ENCODE measurements at regions not wholly inside any gene's neighbourhood (a gene's known extent, or its start where the extent isn't known, plus 50 kb on each side); places are given as distances from the start of the nearest gene placed in this dataset.

DNA sequence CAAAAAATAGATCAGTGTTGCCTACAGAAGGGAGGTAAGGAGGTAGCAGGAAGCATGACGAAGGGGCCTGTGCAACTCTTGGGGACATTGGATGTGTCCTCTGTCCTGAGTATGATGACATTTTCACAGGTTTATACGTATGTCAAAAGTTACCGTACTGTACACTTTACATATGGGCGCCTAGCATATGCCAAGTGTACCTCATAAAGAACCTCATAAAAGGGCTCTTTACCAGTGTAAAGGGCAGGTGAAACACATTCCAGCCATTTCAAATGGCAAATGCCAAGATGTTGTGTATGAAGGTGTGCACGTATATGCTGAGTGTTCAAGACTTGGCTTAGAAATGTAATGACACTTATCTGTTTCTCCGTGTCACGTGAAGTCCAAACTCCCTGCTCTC, 573.4 kb downstream of the EFNB2 start:
- TF ChIP-seq EZH2 (IDR thresholded peaks at IDR 0.05; ENCODE audit: low read depth, unreplicated experiment) = no peak
- TF ChIP-seq, protein P1, sequence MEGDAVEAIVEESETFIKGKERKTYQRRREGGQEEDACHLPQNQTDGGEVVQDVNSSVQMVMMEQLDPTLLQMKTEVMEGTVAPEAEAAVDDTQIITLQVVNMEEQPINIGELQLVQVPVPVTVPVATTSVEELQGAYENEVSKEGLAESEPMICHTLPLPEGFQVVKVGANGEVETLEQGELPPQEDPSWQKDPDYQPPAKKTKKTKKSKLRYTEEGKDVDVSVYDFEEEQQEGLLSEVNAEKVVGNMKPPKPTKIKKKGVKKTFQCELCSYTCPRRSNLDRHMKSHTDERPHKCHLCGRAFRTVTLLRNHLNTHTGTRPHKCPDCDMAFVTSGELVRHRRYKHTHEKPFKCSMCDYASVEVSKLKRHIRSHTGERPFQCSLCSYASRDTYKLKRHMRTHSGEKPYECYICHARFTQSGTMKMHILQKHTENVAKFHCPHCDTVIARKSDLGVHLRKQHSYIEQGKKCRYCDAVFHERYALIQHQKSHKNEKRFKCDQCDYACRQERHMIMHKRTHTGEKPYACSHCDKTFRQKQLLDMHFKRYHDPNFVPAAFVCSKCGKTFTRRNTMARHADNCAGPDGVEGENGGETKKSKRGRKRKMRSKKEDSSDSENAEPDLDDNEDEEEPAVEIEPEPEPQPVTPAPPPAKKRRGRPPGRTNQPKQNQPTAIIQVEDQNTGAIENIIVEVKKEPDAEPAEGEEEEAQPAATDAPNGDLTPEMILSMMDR (conservative IDR thresholded peaks at IDR 0.05; ENCODE audit: low read depth in 2 of 2) = no peak
- TF ChIP-seq POLR2AphosphoS5 (IDR thresholded peaks at IDR 0.05; ENCODE audit: low read depth) = no peak
- TF ChIP-seq, protein P2, sequence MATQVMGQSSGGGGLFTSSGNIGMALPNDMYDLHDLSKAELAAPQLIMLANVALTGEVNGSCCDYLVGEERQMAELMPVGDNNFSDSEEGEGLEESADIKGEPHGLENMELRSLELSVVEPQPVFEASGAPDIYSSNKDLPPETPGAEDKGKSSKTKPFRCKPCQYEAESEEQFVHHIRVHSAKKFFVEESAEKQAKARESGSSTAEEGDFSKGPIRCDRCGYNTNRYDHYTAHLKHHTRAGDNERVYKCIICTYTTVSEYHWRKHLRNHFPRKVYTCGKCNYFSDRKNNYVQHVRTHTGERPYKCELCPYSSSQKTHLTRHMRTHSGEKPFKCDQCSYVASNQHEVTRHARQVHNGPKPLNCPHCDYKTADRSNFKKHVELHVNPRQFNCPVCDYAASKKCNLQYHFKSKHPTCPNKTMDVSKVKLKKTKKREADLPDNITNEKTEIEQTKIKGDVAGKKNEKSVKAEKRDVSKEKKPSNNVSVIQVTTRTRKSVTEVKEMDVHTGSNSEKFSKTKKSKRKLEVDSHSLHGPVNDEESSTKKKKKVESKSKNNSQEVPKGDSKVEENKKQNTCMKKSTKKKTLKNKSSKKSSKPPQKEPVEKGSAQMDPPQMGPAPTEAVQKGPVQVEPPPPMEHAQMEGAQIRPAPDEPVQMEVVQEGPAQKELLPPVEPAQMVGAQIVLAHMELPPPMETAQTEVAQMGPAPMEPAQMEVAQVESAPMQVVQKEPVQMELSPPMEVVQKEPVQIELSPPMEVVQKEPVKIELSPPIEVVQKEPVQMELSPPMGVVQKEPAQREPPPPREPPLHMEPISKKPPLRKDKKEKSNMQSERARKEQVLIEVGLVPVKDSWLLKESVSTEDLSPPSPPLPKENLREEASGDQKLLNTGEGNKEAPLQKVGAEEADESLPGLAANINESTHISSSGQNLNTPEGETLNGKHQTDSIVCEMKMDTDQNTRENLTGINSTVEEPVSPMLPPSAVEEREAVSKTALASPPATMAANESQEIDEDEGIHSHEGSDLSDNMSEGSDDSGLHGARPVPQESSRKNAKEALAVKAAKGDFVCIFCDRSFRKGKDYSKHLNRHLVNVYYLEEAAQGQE (IDR thresholded peaks at IDR 0.05; ENCODE audit: unreplicated experiment) = no peak
- no peak for TF ChIP-seq CREB1 (CRISPR knock-in tag; IDR thresholded peaks at IDR 0.05; ENCODE audit: low read depth)
- TF ChIP-seq NANOG (IDR thresholded peaks at IDR 0.05; ENCODE audit: borderline replicate concordance) = no peak
- no peak for TF ChIP-seq EZH2phosphoT487 (IDR thresholded peaks at IDR 0.05; ENCODE audit: unreplicated experiment)

Measured in GM23338 (cell line).